Stimulated activated CD4-positive, alpha-beta T cell treated with anti-CD3 and anti-CD28 coated beads, Interleukin-12 subunit alpha, Interleukin-12 subunit beta, amount 100 ng/mL, for 24 hours (primary cell): ENCODE measurements at regions not wholly inside any gene's neighbourhood (a gene's known extent, or its start where the extent isn't known, plus 50 kb on each side); places are given as distances from the start of the nearest gene placed in this dataset.
"Not testable (repeated sequence)": the region's sequence is repeated elsewhere in the genome, so short reads cannot be mapped to it uniquely, and the experiment has no call there.

Experiments used
- DNase-seq, 2 experiments: peaks; one replicate each; pipeline ENCODE4 v3.0.0-alpha.2; 2020; ENCODE audit warnings: low read depth in 2 of 2

GRCh38 chr6:37580176-37580955 lies 80.7 kb upstream of the CCDC167 start:
- DNase-seq: no peak

- DNase-seq: no peak
Observed at GRCh38 chr6:37579444-37580067, 79.9 kb upstream of the CCDC167 start.

GRCh38 chr6:37578104-37578503 lies 78.4 kb upstream of the CCDC167 start:
- DNase-seq: no peak

GRCh38 chr6:37576336-37576737 lies 76.6 kb upstream of the CCDC167 start:
- no peak for DNase-seq

- DNase-seq: no peak
Observed at GRCh38 chr6:37575221-37575620, 75.5 kb upstream of the CCDC167 start.

GRCh38 chr6:37572334-37572733 lies 72.6 kb upstream of the CCDC167 start:
- DNase-seq: no peak

- no peak for DNase-seq
Observed at GRCh38 chr6:37570482-37571133, 70.9 kb upstream of the CCDC167 start.

GRCh38 chr6:37569743-37570481 lies 70.2 kb upstream of the CCDC167 start:
- DNase-seq: no peak

- no peak for DNase-seq
Observed at GRCh38 chr6:37569317-37569716, 69.6 kb upstream of the CCDC167 start.

GRCh38 chr6:37566950-37567349 lies 67.3 kb upstream of the CCDC167 start:
- DNase-seq: no peak

GRCh38 chr6:37566111-37566949 lies 66.6 kb upstream of the CCDC167 start:
- peak; percentile 51 to 65 for DNase-seq

GRCh38 chr6:37565267-37566110 lies 65.8 kb upstream of the CCDC167 start:
- DNase-seq: no peak

- DNase-seq: not testable (repeated sequence)
Observed at GRCh38 chr6:37562926-37563288, 63.2 kb upstream of the CCDC167 start.

- no peak for DNase-seq
Observed at GRCh38 chr6:37561361-37561760, 61.7 kb upstream of the CCDC167 start.

GRCh38 chr6:37560737-37561103 lies 61.0 kb upstream of the CCDC167 start:
- no peak for DNase-seq

- no peak for DNase-seq
Observed at GRCh38 chr6:37559501-37559900, 59.8 kb upstream of the CCDC167 start.

GRCh38 chr6:37559050-37559449 lies 59.4 kb upstream of the CCDC167 start:
- no peak for DNase-seq

- DNase-seq: no peak
Observed at GRCh38 chr6:37558646-37559045, 59.0 kb upstream of the CCDC167 start.

GRCh38 chr6:37558168-37558567 lies 58.5 kb upstream of the CCDC167 start:
- DNase-seq: no peak

GRCh38 chr6:37557645-37558114 lies 58.0 kb upstream of the CCDC167 start:
- DNase-seq: no peak
